Hepatocyte (in vitro differentiated cells): ENCODE measurements at regions not wholly inside any gene's neighbourhood (a gene's known extent, or its start where the extent isn't known, plus 50 kb on each side); places are given as distances from the start of the nearest gene placed in this dataset.

Experiments
- CTCF ChIP-seq: fragments of 200-600 bp; sonication (generic); IDR thresholded peaks from 2 replicates; pipeline ENCODE4 v1.5.1; 2016; ENCODE audit warnings: antibody characterized with exemption, mild to moderate bottlenecking; ENCODE audit not compliant: poor library complexity
- EZH2 ChIP-seq: fragments of 200-600 bp; sonication (generic); IDR thresholded peaks from 2 replicates; pipeline ENCODE4 v1.6.1; 2016; ENCODE audit warnings: antibody characterized with exemption, mild to moderate bottlenecking, borderline replicate concordance
- EZH2phosphoT487 ChIP-seq: fragments of 200-600 bp; sonication (generic); IDR thresholded peaks from one replicate; pipeline ENCODE4 v1.6.1; 2018; ENCODE audit warnings: antibody characterized with exemption, mild to moderate bottlenecking, low read depth, moderate library complexity; ENCODE audit not compliant: unreplicated experiment, severe bottlenecking

GRCh38 chr17:63181856-63182255 is 215.8 kb downstream of the TANC2 start:
- TF ChIP-seq CTCF (no peak), EZH2 (no peak), EZH2phosphoT487 (no peak)
